SK-N-SH treated with all-trans-retinoic acid at 6 μM for 48 hours (cell line): ENCODE measurements at regions not wholly inside any gene's neighbourhood (a gene's known extent, or its start where the extent isn't known, plus 50 kb on each side); places are given as distances from the start of the nearest gene placed in this dataset.

Experiments
- ATAC-seq: fragments of 200-7000 bp; cut with Tn5 transposase; 3 replicates; pipeline ENCODE4 v1.9.1; 2020; ENCODE audit warnings: mild to moderate bottlenecking, moderate library complexity
- ARNTL ChIP-seq: fragments of 450-650 bp; formaldehyde crosslinking; IDR thresholded peaks from 2 replicates; pipeline ENCODE4 v1.5.0; 2020; ENCODE audit warnings: low read depth, mild to moderate bottlenecking, moderate library complexity, borderline replicate concordance
- BACH2 ChIP-seq: fragments of 250-450 bp; sonication (Bioruptor Pico); IDR thresholded peaks from 2 replicates; pipeline ENCODE4 v1.9.0; 2021; ENCODE audit warnings: mild to moderate bottlenecking, borderline replicate concordance
- CSDC2 ChIP-seq: fragments of 250-450 bp; sonication (Bioruptor Pico); IDR thresholded peaks from 2 replicates; pipeline ENCODE4 v1.5.0; 2020; ENCODE audit warnings: mild to moderate bottlenecking, moderate library complexity
- ESRRG ChIP-seq: fragments of 250-450 bp; sonication (Bioruptor Pico); IDR thresholded peaks from 2 replicates; pipeline ENCODE4 v1.6.1; 2021; ENCODE audit warnings: mild to moderate bottlenecking
- GLIS3 ChIP-seq: fragments of 250-450 bp; sonication (Bioruptor Pico); IDR thresholded peaks from 2 replicates; pipeline ENCODE4 v1.5.0; 2020; ENCODE audit warnings: mild to moderate bottlenecking, moderate library complexity
- ISL1 ChIP-seq: fragments of 250-450 bp; sonication (Bioruptor Pico); IDR thresholded peaks from 2 replicates; pipeline ENCODE4 v2.1.2; 2022; ENCODE audit warnings: mild to moderate bottlenecking, moderate library complexity
- OSR1 ChIP-seq: fragments of 250-450 bp; sonication (Bioruptor Pico); IDR thresholded peaks from 2 replicates; pipeline ENCODE4 v1.8.0; 2022; ENCODE audit warnings: moderate library complexity, mild to moderate bottlenecking, inconsistent platforms
- PPARA ChIP-seq: fragments of 250-450 bp; sonication (Bioruptor Pico); IDR thresholded peaks from 2 replicates; pipeline ENCODE4 v1.5.0; 2020; ENCODE audit warnings: mild to moderate bottlenecking, borderline replicate concordance
- RARB ChIP-seq: fragments of 250-450 bp; sonication (Bioruptor Pico); IDR thresholded peaks from 2 replicates; pipeline ENCODE4 v1.8.0; 2021; ENCODE audit warnings: mild to moderate bottlenecking, moderate library complexity
- TCF4 ChIP-seq: fragments of 250-450 bp; sonication (Bioruptor Pico); IDR thresholded peaks from 2 replicates; pipeline ENCODE4 v1.8.0; 2021; ENCODE audit warnings: mild to moderate bottlenecking, moderate library complexity, borderline replicate concordance
- TOX ChIP-seq: fragments of 250-450 bp; sonication (Bioruptor Pico); IDR thresholded peaks from 2 replicates; pipeline ENCODE4 v1.8.0; 2021; ENCODE audit warnings: mild to moderate bottlenecking, moderate library complexity, borderline replicate concordance
- ZC3H10 ChIP-seq: fragments of 250-450 bp; sonication (Bioruptor Pico); IDR thresholded peaks from 2 replicates; pipeline ENCODE4 v1.5.1; 2021; ENCODE audit warnings: mild to moderate bottlenecking, moderate library complexity
- ZFP3 ChIP-seq: fragments of 250-450 bp; sonication (Bioruptor Pico); IDR thresholded peaks from 2 replicates; pipeline ENCODE4 v1.5.0; 2020; ENCODE audit warnings: mild to moderate bottlenecking, moderate library complexity
- ZFP30 ChIP-seq: fragments of 450-650 bp; formaldehyde crosslinking; IDR thresholded peaks from 2 replicates; pipeline ENCODE4 v1.5.0; 2022; ENCODE audit warnings: mild to moderate bottlenecking, moderate library complexity
- ZNF565 ChIP-seq: fragments of 450-650 bp; formaldehyde crosslinking; conservative IDR thresholded peaks from 2 replicates; pipeline ENCODE4 v1.5.0; 2020; ENCODE audit warnings: low read depth, mild to moderate bottlenecking, moderate library complexity
- ZNF70 ChIP-seq: fragments of 450-650 bp; formaldehyde crosslinking; IDR thresholded peaks from 2 replicates; pipeline ENCODE4 v1.5.0; 2020; ENCODE audit warnings: mild to moderate bottlenecking, moderate library complexity
- TF ChIP-seq, protein P1 (sequence below): fragments of 250-450 bp; sonication (Bioruptor Pico); IDR thresholded peaks from 2 replicates; pipeline ENCODE4 v1.8.0; 2020; ENCODE audit warnings: mild to moderate bottlenecking, moderate library complexity, borderline replicate concordance
- TF ChIP-seq, protein P2 (sequence below): fragments of 250-450 bp; sonication (Bioruptor Pico); IDR thresholded peaks from 2 replicates; pipeline ENCODE4 v1.5.1; 2021; ENCODE audit warnings: mild to moderate bottlenecking, moderate library complexity
- TF ChIP-seq, protein P3 (sequence below): fragments of 250-450 bp; sonication (Bioruptor Pico); IDR thresholded peaks from 2 replicates; pipeline ENCODE4 v1.5.0; 2020; ENCODE audit warnings: mild to moderate bottlenecking, moderate library complexity
- TF ChIP-seq, protein P4 (sequence below): fragments of 250-450 bp; sonication (Bioruptor Pico); IDR thresholded peaks from 2 replicates; pipeline ENCODE4 v1.8.0; 2021; ENCODE audit warnings: low read depth, mild to moderate bottlenecking, moderate library complexity, borderline replicate concordance

DNA sequence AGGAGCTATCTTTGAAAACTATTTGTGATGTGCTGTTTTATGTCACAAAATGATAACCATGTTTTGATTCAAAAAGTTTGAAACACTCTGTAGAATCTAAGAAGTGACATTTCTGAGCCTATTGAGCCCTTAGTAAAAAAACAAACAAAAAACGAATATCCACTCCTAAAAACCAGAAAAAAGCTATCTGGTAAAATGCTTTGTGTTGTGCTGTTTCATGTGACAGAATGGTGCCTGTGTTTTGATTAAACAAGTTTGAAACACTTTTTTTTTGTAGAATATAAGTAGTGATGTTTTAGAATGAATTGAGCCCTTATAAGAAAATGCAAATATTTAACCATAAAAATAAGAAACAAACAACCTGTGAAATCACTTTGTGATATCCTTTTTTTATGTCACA is 105.2 kb upstream of the VPREB1 start:
- no peak for ATAC-seq
- no peak for TF ChIP-seq RARB (CRISPR knock-in tag)
- TF ChIP-seq, protein P1, sequence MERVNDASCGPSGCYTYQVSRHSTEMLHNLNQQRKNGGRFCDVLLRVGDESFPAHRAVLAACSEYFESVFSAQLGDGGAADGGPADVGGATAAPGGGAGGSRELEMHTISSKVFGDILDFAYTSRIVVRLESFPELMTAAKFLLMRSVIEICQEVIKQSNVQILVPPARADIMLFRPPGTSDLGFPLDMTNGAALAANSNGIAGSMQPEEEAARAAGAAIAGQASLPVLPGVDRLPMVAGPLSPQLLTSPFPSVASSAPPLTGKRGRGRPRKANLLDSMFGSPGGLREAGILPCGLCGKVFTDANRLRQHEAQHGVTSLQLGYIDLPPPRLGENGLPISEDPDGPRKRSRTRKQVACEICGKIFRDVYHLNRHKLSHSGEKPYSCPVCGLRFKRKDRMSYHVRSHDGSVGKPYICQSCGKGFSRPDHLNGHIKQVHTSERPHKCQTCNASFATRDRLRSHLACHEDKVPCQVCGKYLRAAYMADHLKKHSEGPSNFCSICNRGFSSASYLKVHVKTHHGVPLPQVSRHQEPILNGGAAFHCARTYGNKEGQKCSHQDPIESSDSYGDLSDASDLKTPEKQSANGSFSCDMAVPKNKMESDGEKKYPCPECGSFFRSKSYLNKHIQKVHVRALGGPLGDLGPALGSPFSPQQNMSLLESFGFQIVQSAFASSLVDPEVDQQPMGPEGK (CRISPR knock-in tag) = no peak
- no peak for TF ChIP-seq TCF4
- no peak for TF ChIP-seq GLIS3
- no peak for TF ChIP-seq CSDC2 (CRISPR knock-in tag)
- no peak for TF ChIP-seq OSR1
- TF ChIP-seq, protein P2, sequence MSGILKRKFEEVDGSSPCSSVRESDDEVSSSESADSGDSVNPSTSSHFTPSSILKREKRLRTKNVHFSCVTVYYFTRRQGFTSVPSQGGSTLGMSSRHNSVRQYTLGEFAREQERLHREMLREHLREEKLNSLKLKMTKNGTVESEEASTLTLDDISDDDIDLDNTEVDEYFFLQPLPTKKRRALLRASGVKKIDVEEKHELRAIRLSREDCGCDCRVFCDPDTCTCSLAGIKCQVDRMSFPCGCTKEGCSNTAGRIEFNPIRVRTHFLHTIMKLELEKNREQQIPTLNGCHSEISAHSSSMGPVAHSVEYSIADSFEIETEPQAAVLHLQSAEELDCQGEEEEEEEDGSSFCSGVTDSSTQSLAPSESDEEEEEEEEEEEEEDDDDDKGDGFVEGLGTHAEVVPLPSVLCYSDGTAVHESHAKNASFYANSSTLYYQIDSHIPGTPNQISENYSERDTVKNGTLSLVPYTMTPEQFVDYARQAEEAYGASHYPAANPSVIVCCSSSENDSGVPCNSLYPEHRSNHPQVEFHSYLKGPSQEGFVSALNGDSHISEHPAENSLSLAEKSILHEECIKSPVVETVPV = no peak
- TF ChIP-seq ZNF565 (CRISPR knock-in tag) = no peak
- no peak for TF ChIP-seq BACH2 (CRISPR knock-in tag)
- no peak for TF ChIP-seq ARNTL (CRISPR knock-in tag)
- TF ChIP-seq ZNF70 (CRISPR knock-in tag) = no peak
- no peak for TF ChIP-seq ZFP3 (CRISPR knock-in tag)

DNA sequence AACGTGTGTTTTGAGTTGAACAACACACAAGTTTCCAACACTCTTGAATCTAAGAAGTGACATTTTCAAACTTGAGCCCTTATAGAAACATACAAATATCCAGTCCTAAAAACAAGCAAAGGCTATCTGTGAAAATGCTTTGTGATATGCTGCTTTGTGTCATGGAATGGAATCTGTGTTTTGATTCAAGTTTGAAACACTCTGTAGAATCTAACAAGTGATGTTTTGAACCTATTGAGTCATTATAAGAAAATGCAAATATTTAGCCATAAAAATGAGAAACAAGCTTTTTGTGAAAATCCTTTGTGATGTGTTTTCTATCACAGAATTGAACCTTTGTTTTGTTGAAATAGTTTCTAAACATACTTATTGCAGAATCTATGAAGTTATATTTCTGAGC is 105.7 kb upstream of the VPREB1 start:
- ATAC-seq = no peak
- TF ChIP-seq, protein P2 = no peak
- TF ChIP-seq, protein P3, sequence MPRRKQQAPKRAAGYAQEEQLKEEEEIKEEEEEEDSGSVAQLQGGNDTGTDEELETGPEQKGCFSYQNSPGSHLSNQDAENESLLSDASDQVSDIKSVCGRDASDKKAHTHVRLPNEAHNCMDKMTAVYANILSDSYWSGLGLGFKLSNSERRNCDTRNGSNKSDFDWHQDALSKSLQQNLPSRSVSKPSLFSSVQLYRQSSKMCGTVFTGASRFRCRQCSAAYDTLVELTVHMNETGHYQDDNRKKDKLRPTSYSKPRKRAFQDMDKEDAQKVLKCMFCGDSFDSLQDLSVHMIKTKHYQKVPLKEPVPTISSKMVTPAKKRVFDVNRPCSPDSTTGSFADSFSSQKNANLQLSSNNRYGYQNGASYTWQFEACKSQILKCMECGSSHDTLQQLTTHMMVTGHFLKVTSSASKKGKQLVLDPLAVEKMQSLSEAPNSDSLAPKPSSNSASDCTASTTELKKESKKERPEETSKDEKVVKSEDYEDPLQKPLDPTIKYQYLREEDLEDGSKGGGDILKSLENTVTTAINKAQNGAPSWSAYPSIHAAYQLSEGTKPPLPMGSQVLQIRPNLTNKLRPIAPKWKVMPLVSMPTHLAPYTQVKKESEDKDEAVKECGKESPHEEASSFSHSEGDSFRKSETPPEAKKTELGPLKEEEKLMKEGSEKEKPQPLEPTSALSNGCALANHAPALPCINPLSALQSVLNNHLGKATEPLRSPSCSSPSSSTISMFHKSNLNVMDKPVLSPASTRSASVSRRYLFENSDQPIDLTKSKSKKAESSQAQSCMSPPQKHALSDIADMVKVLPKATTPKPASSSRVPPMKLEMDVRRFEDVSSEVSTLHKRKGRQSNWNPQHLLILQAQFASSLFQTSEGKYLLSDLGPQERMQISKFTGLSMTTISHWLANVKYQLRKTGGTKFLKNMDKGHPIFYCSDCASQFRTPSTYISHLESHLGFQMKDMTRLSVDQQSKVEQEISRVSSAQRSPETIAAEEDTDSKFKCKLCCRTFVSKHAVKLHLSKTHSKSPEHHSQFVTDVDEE (CRISPR knock-in tag) = no peak
- TF ChIP-seq RARB (CRISPR knock-in tag) (no peak), GLIS3 (no peak), PPARA (CRISPR knock-in tag) (no peak), TCF4 (no peak)

DNA sequence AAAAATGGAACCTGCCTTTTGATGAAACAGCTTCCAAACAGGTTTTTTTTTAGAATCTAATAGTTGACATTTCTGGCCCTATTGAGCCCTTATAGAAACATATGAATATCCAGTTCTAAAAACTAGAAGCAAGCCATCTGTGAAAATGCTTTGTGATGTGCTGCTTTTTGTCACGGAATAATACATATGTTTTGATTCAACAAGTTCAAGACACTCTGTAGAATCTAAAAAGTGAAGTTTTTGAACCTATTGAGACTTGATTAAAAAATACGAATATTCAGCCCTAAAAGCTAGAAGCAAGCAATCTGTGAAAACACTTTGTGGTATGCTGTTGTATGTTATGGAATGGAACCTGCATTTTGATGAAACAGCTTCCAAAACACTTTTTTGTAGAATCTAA is 106.7 kb upstream of the VPREB1 start:
- no peak for TF ChIP-seq ZFP3 (CRISPR knock-in tag)
- TF ChIP-seq ZC3H10 (CRISPR knock-in tag) = no peak
- TF ChIP-seq, protein P1 (CRISPR knock-in tag) = no peak
- TF ChIP-seq ZNF70 (CRISPR knock-in tag) = no peak
- no peak for TF ChIP-seq ZFP30 (CRISPR knock-in tag)
- no peak for TF ChIP-seq ISL1 (CRISPR knock-in tag)
- no peak for TF ChIP-seq OSR1
- TF ChIP-seq ESRRG = no peak
- TF ChIP-seq ZNF565 (CRISPR knock-in tag) = no peak
- no peak for TF ChIP-seq CSDC2 (CRISPR knock-in tag)
- no peak for TF ChIP-seq PPARA (CRISPR knock-in tag)
- TF ChIP-seq TCF4 = no peak
- TF ChIP-seq TOX = no peak
- TF ChIP-seq BACH2 (CRISPR knock-in tag) = no peak
- TF ChIP-seq, protein P4, sequence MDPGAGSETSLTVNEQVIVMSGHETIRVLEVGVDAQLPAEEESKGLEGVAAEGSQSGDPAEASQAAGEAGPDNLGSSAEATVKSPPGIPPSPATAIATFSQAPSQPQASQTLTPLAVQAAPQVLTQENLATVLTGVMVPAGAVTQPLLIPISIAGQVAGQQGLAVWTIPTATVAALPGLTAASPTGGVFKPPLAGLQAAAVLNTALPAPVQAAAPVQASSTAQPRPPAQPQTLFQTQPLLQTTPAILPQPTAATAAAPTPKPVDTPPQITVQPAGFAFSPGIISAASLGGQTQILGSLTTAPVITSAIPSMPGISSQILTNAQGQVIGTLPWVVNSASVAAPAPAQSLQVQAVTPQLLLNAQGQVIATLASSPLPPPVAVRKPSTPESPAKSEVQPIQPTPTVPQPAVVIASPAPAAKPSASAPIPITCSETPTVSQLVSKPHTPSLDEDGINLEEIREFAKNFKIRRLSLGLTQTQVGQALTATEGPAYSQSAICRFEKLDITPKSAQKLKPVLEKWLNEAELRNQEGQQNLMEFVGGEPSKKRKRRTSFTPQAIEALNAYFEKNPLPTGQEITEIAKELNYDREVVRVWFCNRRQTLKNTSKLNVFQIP (CRISPR knock-in tag) = no peak
- no peak for ATAC-seq
